GM23338 (cell line): ENCODE measurements at regions not wholly inside any gene's neighbourhood (a gene's known extent, or its start where the extent isn't known, plus 50 kb on each side); places are given as distances from the start of the nearest gene placed in this dataset.

Source experiments
- ATAC-seq: fragments of 200-7000 bp; cut with Tn5 transposase; 3 replicates; pipeline ENCODE4 v1.9.1; 2020
- DNase-seq: peaks from one replicate; pipeline ENCODE4 v3.0.0-alpha.2; 2015; ENCODE audit warnings: low spot score
- H2AFZ ChIP-seq: fragments of 200-600 bp; sonication (generic); 2 replicates; pipeline ENCODE4 v1.8.0; 2016; ENCODE audit warnings: antibody characterized with exemption, mild to moderate bottlenecking, moderate library complexity
- H3F3A ChIP-seq: fragments of 200-600 bp; sonication (generic); replicated peaks from 2 replicates; pipeline ENCODE4 v1.8.0; 2017; ENCODE audit warnings: antibody characterized with exemption, mixed run types, low read depth
- H3K27ac ChIP-seq: fragments of 200-600 bp; sonication (generic); 2 replicates; pipeline ENCODE4 v1.6.1; 2016; ENCODE audit warnings: low read depth
- H3K27me3 ChIP-seq: fragments of 200-600 bp; sonication (generic); 2 replicates; pipeline ENCODE4 v1.8.0; 2016; ENCODE audit warnings: mild to moderate bottlenecking, mixed run types, moderate library complexity; ENCODE audit not compliant: insufficient read depth
- H3K36me3 ChIP-seq: fragments of 200-600 bp; sonication (generic); 2 replicates; pipeline ENCODE4 v1.8.0; 2016; ENCODE audit warnings: mild to moderate bottlenecking; ENCODE audit not compliant: insufficient read depth
- H3K4me1 ChIP-seq: fragments of 200-600 bp; sonication (generic); 2 replicates; pipeline ENCODE4 v1.8.0; 2016; ENCODE audit warnings: mild to moderate bottlenecking, moderate library complexity; ENCODE audit not compliant: insufficient read depth
- H3K4me2 ChIP-seq: fragments of 200-600 bp; sonication (generic); 2 replicates; pipeline ENCODE4 v1.7.1; 2017; ENCODE audit warnings: mixed run types
- H3K4me3 ChIP-seq: fragments of 200-600 bp; sonication (generic); 2 replicates; pipeline ENCODE4 v1.6.1; 2016; ENCODE audit warnings: mixed run types
- H3K79me2 ChIP-seq: fragments of 200-600 bp; sonication (generic); replicated peaks from 2 replicates; pipeline ENCODE4 v1.8.0; 2017; ENCODE audit warnings: mild to moderate bottlenecking; ENCODE audit not compliant: insufficient read depth
- H3K9me2 ChIP-seq: fragments of 200-600 bp; sonication (generic); 2 replicates; pipeline ENCODE4 v1.8.0; 2017; ENCODE audit not compliant: insufficient read depth
- H4K20me1 ChIP-seq: fragments of 200-600 bp; sonication (generic); replicated peaks from 2 replicates; pipeline ENCODE4 v1.8.0; 2017; ENCODE audit warnings: mild to moderate bottlenecking; ENCODE audit not compliant: insufficient read depth
- H3K27ac Mint-ChIP-seq: 2 replicates; pipeline ENCODE4 v1.8.0; 2020; ENCODE audit warnings: inconsistent platforms, mild to moderate bottlenecking, moderate library complexity, mixed read lengths
- H3K27me3 Mint-ChIP-seq: 3 replicates; pipeline ENCODE4 v1.8.0; 2022; ENCODE audit warnings: low read depth, mild to moderate bottlenecking, moderate library complexity, mixed read lengths, inconsistent platforms; ENCODE audit not compliant: insufficient read depth, poor library complexity
- H3K36me3 Mint-ChIP-seq: 3 replicates; pipeline ENCODE4 v1.8.0; 2021; ENCODE audit warnings: low read depth, mild to moderate bottlenecking, inconsistent platforms, moderate library complexity, mixed read lengths
- H3K4me1 Mint-ChIP-seq: 3 replicates; pipeline ENCODE4 v1.8.0; 2020; ENCODE audit warnings: mild to moderate bottlenecking, inconsistent platforms, mixed read lengths
- H3K4me3 Mint-ChIP-seq: 3 replicates; pipeline ENCODE4 v1.8.0; 2021; ENCODE audit warnings: moderate library complexity, mild to moderate bottlenecking, inconsistent platforms, mixed read lengths
- H3K9me3 Mint-ChIP-seq: 3 replicates; pipeline ENCODE4 v1.8.0; 2020; ENCODE audit warnings: moderate library complexity, mild to moderate bottlenecking, inconsistent platforms, mixed read lengths
- CREB1 ChIP-seq: fragments of 250-450 bp; sonication (Bioruptor Pico); IDR thresholded peaks from 2 replicates; pipeline ENCODE4 v1.5.0; 2020; ENCODE audit warnings: low read depth, mild to moderate bottlenecking, moderate library complexity
- EZH2 ChIP-seq: fragments of 200-600 bp; sonication (generic); IDR thresholded peaks from one replicate; pipeline ENCODE4 v1.8.0; 2017; ENCODE audit warnings: antibody characterized with exemption, mild to moderate bottlenecking, low read depth; ENCODE audit not compliant: unreplicated experiment
- EZH2phosphoT487 ChIP-seq: fragments of 200-600 bp; sonication (generic); IDR thresholded peaks from one replicate; pipeline ENCODE4 v1.8.1; 2018; ENCODE audit warnings: antibody characterized with exemption; ENCODE audit not compliant: unreplicated experiment
- JUNB ChIP-seq: IDR thresholded peaks from one replicate; pipeline ENCODE4 v1.6.1; 2016; ENCODE audit warnings: antibody characterized with exemption; ENCODE audit not compliant: unreplicated experiment
- NANOG ChIP-seq: IDR thresholded peaks from 2 replicates; pipeline ENCODE4 v1.6.1; 2016; ENCODE audit warnings: antibody characterized with exemption, borderline replicate concordance
- POLR2AphosphoS5 ChIP-seq: IDR thresholded peaks from 2 replicates; pipeline ENCODE4 v1.6.1; 2016; ENCODE audit warnings: antibody characterized with exemption, low read depth
- STAT1 ChIP-seq: IDR thresholded peaks from one replicate; pipeline ENCODE4 v1.6.1; 2016; ENCODE audit warnings: antibody characterized with exemption; ENCODE audit not compliant: unreplicated experiment
- ZNF114 ChIP-seq: fragments of 250-450 bp; sonication (Bioruptor Pico); IDR thresholded peaks from 2 replicates; pipeline ENCODE4 v1.5.0; 2020; ENCODE audit warnings: mild to moderate bottlenecking, moderate library complexity
- ZNF331 ChIP-seq: fragments of 250-450 bp; sonication (Bioruptor Pico); IDR thresholded peaks from 2 replicates; pipeline ENCODE4 v1.5.0; 2020; ENCODE audit warnings: low read depth, mild to moderate bottlenecking, moderate library complexity
- TF ChIP-seq, protein P1 (sequence below): IDR thresholded peaks from 2 replicates; pipeline ENCODE4 v1.6.1; 2016; ENCODE audit warnings: antibody characterized with exemption
- TF ChIP-seq, protein P2 (sequence below): fragments of 250-450 bp; sonication (Bioruptor Pico); IDR thresholded peaks from 2 replicates; pipeline ENCODE4 v1.5.0; 2020; ENCODE audit warnings: mild to moderate bottlenecking, moderate library complexity
- TF ChIP-seq, protein P3 (sequence below), 2 experiments: fragments of 200-600 bp in 1 of 2; sonication (generic) in 1 of 2; conservative IDR thresholded peaks; 2 replicates each; pipeline versions ENCODE4 v1.5.1 to v1.6.1; 2016 to 2017; ENCODE audit warnings: antibody characterized with exemption in 2 of 2, low read depth in 2 of 2, mild to moderate bottlenecking in 2 of 2, moderate library complexity in 1 of 2
- TF ChIP-seq, protein P4 (sequence below): IDR thresholded peaks from one replicate; pipeline ENCODE4 v1.6.1; 2018; ENCODE audit warnings: antibody characterized with exemption; ENCODE audit not compliant: unreplicated experiment

DNA sequence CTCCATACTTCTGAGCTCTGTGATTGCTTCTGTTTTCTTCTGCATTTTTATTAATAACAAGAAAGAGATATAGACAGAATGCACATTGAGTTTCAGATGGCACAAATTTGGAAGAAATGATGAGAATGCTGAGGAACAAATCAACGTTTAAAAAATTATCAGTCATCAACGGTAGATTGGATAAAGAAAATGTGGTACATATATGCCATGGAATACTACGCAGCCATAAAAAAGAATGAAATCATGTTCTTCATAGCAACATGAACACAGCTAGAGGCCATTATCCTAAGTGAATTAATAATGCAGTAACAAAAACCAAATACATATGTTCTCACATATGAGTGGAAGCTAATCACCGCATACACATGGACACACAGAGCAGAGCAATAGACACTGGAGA is 81.8 kb downstream of the DUSP6 start:
- H3K4me3 Mint-ChIP-seq, result no peak overlapping the region

More for the DNA sequence above, 81.8 kb downstream of the DUSP6 start:
- TF ChIP-seq CREB1 (CRISPR knock-in tag) (no peak), STAT1 (no peak), POLR2AphosphoS5 (no peak), NANOG (no peak), JUNB (no peak), EZH2phosphoT487 (no peak), ZNF114 (CRISPR knock-in tag) (no peak), EZH2 (no peak), ZNF331 (CRISPR knock-in tag) (no peak)
- TF ChIP-seq, protein P1, sequence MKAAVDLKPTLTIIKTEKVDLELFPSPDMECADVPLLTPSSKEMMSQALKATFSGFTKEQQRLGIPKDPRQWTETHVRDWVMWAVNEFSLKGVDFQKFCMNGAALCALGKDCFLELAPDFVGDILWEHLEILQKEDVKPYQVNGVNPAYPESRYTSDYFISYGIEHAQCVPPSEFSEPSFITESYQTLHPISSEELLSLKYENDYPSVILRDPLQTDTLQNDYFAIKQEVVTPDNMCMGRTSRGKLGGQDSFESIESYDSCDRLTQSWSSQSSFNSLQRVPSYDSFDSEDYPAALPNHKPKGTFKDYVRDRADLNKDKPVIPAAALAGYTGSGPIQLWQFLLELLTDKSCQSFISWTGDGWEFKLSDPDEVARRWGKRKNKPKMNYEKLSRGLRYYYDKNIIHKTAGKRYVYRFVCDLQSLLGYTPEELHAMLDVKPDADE, result no peak
- TF ChIP-seq, protein P2, sequence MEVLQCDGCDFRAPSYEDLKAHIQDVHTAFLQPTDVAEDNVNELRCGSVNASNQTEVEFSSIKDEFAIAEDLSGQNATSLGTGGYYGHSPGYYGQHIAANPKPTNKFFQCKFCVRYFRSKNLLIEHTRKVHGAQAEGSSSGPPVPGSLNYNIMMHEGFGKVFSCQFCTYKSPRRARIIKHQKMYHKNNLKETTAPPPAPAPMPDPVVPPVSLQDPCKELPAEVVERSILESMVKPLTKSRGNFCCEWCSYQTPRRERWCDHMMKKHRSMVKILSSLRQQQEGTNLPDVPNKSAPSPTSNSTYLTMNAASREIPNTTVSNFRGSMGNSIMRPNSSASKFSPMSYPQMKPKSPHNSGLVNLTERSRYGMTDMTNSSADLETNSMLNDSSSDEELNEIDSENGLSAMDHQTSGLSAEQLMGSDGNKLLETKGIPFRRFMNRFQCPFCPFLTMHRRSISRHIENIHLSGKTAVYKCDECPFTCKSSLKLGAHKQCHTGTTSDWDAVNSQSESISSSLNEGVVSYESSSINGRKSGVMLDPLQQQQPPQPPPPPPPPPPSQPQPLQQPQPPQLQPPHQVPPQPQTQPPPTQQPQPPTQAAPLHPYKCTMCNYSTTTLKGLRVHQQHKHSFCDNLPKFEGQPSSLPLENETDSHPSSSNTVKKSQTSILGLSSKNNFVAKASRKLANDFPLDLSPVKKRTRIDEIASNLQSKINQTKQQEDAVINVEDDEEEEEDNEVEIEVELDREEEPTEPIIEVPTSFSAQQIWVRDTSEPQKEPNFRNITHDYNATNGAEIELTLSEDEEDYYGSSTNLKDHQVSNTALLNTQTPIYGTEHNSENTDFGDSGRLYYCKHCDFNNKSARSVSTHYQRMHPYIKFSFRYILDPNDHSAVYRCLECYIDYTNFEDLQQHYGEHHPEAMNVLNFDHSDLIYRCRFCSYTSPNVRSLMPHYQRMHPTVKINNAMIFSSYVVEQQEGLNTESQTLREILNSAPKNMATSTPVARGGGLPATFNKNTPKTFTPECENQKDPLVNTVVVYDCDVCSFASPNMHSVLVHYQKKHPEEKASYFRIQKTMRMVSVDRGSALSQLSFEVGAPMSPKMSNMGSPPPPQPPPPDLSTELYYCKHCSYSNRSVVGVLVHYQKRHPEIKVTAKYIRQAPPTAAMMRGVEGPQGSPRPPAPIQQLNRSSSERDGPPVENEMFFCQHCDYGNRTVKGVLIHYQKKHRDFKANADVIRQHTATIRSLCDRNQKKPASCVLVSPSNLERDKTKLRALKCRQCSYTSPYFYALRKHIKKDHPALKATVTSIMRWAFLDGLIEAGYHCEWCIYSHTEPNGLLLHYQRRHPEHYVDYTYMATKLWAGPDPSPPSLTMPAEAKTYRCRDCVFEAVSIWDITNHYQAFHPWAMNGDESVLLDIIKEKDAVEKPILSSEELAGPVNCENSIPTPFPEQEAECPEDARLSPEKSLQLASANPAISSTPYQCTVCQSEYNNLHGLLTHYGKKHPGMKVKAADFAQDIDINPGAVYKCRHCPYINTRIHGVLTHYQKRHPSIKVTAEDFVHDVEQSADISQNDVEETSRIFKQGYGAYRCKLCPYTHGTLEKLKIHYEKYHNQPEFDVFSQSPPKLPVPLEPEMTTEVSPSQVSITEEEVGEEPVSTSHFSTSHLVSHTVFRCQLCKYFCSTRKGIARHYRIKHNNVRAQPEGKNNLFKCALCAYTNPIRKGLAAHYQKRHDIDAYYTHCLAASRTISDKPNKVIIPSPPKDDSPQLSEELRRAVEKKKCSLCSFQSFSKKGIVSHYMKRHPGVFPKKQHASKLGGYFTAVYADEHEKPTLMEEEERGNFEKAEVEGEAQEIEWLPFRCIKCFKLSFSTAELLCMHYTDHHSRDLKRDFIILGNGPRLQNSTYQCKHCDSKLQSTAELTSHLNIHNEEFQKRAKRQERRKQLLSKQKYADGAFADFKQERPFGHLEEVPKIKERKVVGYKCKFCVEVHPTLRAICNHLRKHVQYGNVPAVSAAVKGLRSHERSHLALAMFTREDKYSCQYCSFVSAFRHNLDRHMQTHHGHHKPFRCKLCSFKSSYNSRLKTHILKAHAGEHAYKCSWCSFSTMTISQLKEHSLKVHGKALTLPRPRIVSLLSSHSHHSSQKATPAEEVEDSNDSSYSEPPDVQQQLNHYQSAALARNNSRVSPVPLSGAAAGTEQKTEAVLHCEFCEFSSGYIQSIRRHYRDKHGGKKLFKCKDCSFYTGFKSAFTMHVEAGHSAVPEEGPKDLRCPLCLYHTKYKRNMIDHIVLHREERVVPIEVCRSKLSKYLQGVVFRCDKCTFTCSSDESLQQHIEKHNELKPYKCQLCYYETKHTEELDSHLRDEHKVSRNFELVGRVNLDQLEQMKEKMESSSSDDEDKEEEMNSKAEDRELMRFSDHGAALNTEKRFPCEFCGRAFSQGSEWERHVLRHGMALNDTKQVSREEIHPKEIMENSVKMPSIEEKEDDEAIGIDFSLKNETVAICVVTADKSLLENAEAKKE (CRISPR knock-in tag), result no peak
- TF ChIP-seq, protein P3, sequence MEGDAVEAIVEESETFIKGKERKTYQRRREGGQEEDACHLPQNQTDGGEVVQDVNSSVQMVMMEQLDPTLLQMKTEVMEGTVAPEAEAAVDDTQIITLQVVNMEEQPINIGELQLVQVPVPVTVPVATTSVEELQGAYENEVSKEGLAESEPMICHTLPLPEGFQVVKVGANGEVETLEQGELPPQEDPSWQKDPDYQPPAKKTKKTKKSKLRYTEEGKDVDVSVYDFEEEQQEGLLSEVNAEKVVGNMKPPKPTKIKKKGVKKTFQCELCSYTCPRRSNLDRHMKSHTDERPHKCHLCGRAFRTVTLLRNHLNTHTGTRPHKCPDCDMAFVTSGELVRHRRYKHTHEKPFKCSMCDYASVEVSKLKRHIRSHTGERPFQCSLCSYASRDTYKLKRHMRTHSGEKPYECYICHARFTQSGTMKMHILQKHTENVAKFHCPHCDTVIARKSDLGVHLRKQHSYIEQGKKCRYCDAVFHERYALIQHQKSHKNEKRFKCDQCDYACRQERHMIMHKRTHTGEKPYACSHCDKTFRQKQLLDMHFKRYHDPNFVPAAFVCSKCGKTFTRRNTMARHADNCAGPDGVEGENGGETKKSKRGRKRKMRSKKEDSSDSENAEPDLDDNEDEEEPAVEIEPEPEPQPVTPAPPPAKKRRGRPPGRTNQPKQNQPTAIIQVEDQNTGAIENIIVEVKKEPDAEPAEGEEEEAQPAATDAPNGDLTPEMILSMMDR (conservative IDR thresholded peaks at IDR 0.05; ENCODE audit: low read depth in 2 of 2), result no peak
- TF ChIP-seq, protein P4, sequence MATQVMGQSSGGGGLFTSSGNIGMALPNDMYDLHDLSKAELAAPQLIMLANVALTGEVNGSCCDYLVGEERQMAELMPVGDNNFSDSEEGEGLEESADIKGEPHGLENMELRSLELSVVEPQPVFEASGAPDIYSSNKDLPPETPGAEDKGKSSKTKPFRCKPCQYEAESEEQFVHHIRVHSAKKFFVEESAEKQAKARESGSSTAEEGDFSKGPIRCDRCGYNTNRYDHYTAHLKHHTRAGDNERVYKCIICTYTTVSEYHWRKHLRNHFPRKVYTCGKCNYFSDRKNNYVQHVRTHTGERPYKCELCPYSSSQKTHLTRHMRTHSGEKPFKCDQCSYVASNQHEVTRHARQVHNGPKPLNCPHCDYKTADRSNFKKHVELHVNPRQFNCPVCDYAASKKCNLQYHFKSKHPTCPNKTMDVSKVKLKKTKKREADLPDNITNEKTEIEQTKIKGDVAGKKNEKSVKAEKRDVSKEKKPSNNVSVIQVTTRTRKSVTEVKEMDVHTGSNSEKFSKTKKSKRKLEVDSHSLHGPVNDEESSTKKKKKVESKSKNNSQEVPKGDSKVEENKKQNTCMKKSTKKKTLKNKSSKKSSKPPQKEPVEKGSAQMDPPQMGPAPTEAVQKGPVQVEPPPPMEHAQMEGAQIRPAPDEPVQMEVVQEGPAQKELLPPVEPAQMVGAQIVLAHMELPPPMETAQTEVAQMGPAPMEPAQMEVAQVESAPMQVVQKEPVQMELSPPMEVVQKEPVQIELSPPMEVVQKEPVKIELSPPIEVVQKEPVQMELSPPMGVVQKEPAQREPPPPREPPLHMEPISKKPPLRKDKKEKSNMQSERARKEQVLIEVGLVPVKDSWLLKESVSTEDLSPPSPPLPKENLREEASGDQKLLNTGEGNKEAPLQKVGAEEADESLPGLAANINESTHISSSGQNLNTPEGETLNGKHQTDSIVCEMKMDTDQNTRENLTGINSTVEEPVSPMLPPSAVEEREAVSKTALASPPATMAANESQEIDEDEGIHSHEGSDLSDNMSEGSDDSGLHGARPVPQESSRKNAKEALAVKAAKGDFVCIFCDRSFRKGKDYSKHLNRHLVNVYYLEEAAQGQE, result no peak
- Mint-ChIP-seq H3K27me3 (peaks cover 1% of the 10 kb centered on the region), H3K4me1 (no peaks in the 10 kb centered on the region), H3K27ac (no peak overlapping the region), H3K36me3 (peaks cover 6% of the 10 kb centered on the region; the same call in 2 of the 3 replicates), H3K9me3 (peaks cover 9% of the 10 kb centered on the region; the same call in 2 of the 3 replicates)
- Histone ChIP-seq H3F3A (no peaks in the 10 kb centered on the region), H3K4me3 (no peak overlapping the region), H2AFZ (no peak overlapping the region), H4K20me1 (no peaks in the 10 kb centered on the region), H3K79me2 (no peaks in the 10 kb centered on the region), H3K4me2 (no peak overlapping the region), H3K27me3 (no peaks in the 10 kb centered on the region), H3K27ac (no peak overlapping the region), H3K36me3 (no peaks in the 10 kb centered on the region), H3K4me1 (no peaks in the 10 kb centered on the region), H3K9me2 (no peaks in the 10 kb centered on the region; the same call in 1 of the 2 replicates)
- DNase-seq (no peak), ATAC-seq (no peak)
